PC-9 (cell line): ENCODE measurements at regions not wholly inside any gene's neighbourhood (a gene's known extent, or its start where the extent isn't known, plus 50 kb on each side); places are given as distances from the start of the nearest gene placed in this dataset.

Experiments
- BruUV-seq: library from RNA; stranded (reverse); fragments of 400-500 nt; replicated peaks from 2 replicates; lab custom pipeline; 2021; lab: Mats Ljungman, UMichigan
- CTCF ChIA-PET: fragments of 300-600 bp; sonication (Branson Sonifier 250); formaldehyde crosslinking; loops from one replicate; lab custom pipeline; 2022; ENCODE audit warnings: antibody characterized with exemption; lab: Charles Lee
- POLR2A ChIA-PET: fragments of 300-600 bp; sonication (Branson Sonifier 250); formaldehyde crosslinking; loops from one replicate; lab custom pipeline; 2022; ENCODE audit warnings: antibody characterized with exemption; ENCODE audit not compliant: unreplicated experiment; lab: Charles Lee
- DNase-seq, 2 experiments: peaks; one replicate each; pipeline versions ENCODE4 v3.0.0 to v3.0.0-alpha.2; 2015 to 2022; ENCODE audit warnings: mixed read lengths in 1 of 2
- H2AFZ ChIP-seq: fragments of 200-600 bp; sonication (generic); 2 replicates; pipeline ENCODE4 v1.8.1; 2017; ENCODE audit warnings: antibody characterized with exemption
- H3F3A ChIP-seq: fragments of 200-600 bp; sonication (generic); 2 replicates; pipeline ENCODE4 v1.8.1; 2017; ENCODE audit warnings: antibody characterized with exemption, mild to moderate bottlenecking, low read depth; ENCODE audit not compliant: insufficient read depth
- H3K27ac ChIP-seq: fragments of 200-600 bp; sonication (generic); 2 replicates; pipeline ENCODE4 v1.6.1; 2016; ENCODE audit warnings: mixed run types
- H3K27me3 ChIP-seq: fragments of 200-600 bp; sonication (generic); 2 replicates; pipeline ENCODE4 v1.6.1; 2016; ENCODE audit warnings: low read depth, mixed run types; ENCODE audit not compliant: insufficient read depth
- H3K36me3 ChIP-seq: fragments of 200-600 bp; sonication (generic); 2 replicates; pipeline ENCODE4 v1.6.1; 2016; ENCODE audit warnings: low read depth, mixed run types
- H3K4me1 ChIP-seq: fragments of 200-600 bp; sonication (generic); replicated peaks from 2 replicates; pipeline ENCODE4 v1.6.1; 2016; ENCODE audit warnings: mixed run types; ENCODE audit not compliant: insufficient read depth
- H3K4me2 ChIP-seq: fragments of 200-600 bp; sonication (generic); 2 replicates; pipeline ENCODE4 v1.6.1; 2017; ENCODE audit warnings: mixed run types
- H3K4me3 ChIP-seq: fragments of 200-600 bp; sonication (generic); 2 replicates; pipeline ENCODE4 v1.6.1; 2016; ENCODE audit warnings: mixed run types
- H3K79me2 ChIP-seq: fragments of 200-600 bp; sonication (generic); 2 replicates; pipeline ENCODE4 v1.6.1; 2017; ENCODE audit warnings: low read depth, mixed run types
- H3K9me2 ChIP-seq: fragments of 200-600 bp; sonication (generic); 2 replicates; pipeline ENCODE4 v1.8.1; 2017; ENCODE audit warnings: mild to moderate bottlenecking; ENCODE audit not compliant: insufficient read depth
- H3K9me3 ChIP-seq: fragments of 200-600 bp; sonication (generic); 2 replicates; pipeline ENCODE4 v1.8.1; 2016; ENCODE audit warnings: low read depth; ENCODE audit not compliant: insufficient read depth
- H4K20me1 ChIP-seq: fragments of 200-600 bp; sonication (generic); 2 replicates; pipeline ENCODE4 v1.8.1; 2017; ENCODE audit not compliant: insufficient read depth
- CTCF ChIP-seq: fragments of 200-600 bp; sonication (generic); conservative IDR thresholded peaks from 2 replicates; pipeline ENCODE4 v1.6.1; 2017; ENCODE audit warnings: mixed run types, antibody characterized with exemption, mild to moderate bottlenecking, moderate library complexity
- EZH2 ChIP-seq: fragments of 200-600 bp; sonication (generic); IDR thresholded peaks from 2 replicates; pipeline ENCODE4 v1.8.0; 2017; ENCODE audit warnings: antibody characterized with exemption, low read depth
- intact Hi-C: fragments of 100-400 bp; cut with micrococcal nuclease; formaldehyde crosslinking; loops from one replicate; pipeline ENCODE4 v1.10.0; 2022; ENCODE audit not compliant: unreplicated experiment

DNA sequence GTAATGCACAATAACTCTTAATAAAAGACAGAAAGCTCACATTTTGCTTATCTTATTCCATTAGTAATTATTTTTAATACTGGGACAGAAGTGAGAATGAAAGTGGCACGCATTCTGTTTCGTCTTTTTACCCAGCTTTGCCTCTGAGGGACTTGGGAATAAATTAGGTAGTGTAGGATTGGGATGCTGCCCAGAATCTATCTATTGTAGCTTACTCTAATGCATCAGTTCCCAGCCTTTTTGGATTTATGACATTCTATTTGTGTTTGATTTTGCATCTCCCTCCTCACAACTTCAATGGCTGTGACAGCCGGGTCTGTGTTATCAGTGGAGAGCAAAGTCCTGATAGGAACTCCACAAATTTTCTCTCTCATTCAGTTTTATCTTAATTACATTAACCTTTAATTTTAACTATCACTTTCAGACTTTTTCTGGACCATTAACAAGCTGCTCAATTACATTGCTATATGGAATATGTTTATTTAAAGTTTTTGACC is 62.9 kb upstream of the TULP4 start:
- no peak for DNase-seq
- Histone ChIP-seq H3F3A (no peaks in the 10 kb centered on the region), H3K4me1 (peaks cover 11% of the 10 kb centered on the region), H4K20me1 (peaks cover 4% of the 10 kb centered on the region; the same call in 1 of the 2 replicates), H3K27me3 (no peaks in the 10 kb centered on the region), H3K4me3 (no peak overlapping the region), H3K9me3 (no peaks in the 10 kb centered on the region), H3K79me2 (peaks cover 19% of the 10 kb centered on the region), H3K9me2 (no peaks in the 10 kb centered on the region), H2AFZ (no peak overlapping the region), H3K27ac (no peak overlapping the region), H3K36me3 (no peaks in the 10 kb centered on the region), H3K4me2 (no peak overlapping the region)
- CTCF ChIA-PET = no interaction called here
- BruUV-seq = no TSS peak
- intact Hi-C loops = no loop called here
- no peak for TF ChIP-seq EZH2
- POLR2A ChIA-PET = no interaction called here

DNA sequence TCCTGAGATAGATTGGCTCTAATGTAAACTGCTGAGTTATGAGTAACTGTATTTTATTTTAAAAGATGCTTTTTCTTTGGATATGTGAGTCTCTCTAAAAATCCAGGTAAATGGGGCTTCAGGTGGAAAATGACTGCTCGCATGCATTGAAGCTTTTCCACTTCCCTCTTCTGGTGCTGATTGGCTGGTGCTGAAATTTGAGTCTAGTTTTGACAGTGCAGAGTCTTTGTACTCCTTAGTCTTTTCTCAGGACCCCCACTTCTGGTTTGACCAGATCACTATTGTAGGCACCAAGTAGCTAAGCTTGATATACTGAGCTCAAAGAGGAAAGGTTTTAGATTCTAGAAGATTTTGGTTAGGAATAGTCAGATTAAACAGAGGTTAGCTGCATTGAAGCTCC is 60.7 kb upstream of the TULP4 start:
- DNase-seq = no peak
- Histone ChIP-seq H2AFZ (no peak overlapping the region), H3K79me2 (peaks cover 32% of the 10 kb centered on the region), H4K20me1 (0 out of 2 replicates have a peak, but pooled peaks cover 4% of the 10 kb centered on the region), H3K9me2 (no peaks in the 10 kb centered on the region), H3K27me3 (no peaks in the 10 kb centered on the region), H3K27ac (no peak overlapping the region), H3F3A (no peaks in the 10 kb centered on the region), H3K4me1 (no peaks in the 10 kb centered on the region), H3K4me3 (no peak overlapping the region), H3K9me3 (no peaks in the 10 kb centered on the region), H3K4me2 (no peak overlapping the region), H3K36me3 (no peaks in the 10 kb centered on the region)
- TF ChIP-seq EZH2 (no peak), CTCF (no peak)
- no TSS peak for BruUV-seq
- ChIA-PET CTCF (no interaction called here), POLR2A (interaction anchor here (0.8 kb wide), 1 partner anchor 320 kb away, joined by 3 read pairs; no protein-coding TSS in a partner anchor)
- intact Hi-C loops = no loop called here

DNA sequence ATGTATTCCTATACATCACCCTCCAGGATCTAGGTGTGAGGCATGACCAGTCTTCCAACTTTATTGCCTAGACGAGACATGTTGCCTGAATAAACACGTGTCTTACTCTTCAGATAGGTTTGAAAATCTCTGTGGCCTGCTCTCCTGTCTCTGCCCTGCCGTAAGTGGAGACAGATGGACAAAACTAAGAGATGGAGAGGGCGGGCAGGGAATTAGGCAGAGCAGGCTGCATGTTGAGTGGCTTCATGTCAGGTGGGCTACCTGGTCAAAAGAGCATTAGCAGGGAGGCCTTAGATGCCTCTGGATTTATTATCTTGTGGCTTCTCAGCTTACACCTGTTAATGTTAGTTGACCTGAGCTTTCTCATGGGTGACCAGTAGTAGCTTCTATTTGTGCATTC is 59.0 kb upstream of the TULP4 start:
- H3K27me3 ChIP-seq = no peaks in the 10 kb centered on the region
- CTCF ChIA-PET = no interaction called here
- no peaks in the 10 kb centered on the region for H3K36me3 ChIP-seq
- H3K9me3 ChIP-seq = no peaks in the 10 kb centered on the region
- intact Hi-C loops = no loop called here
- no peak for DNase-seq
- H3K4me2 ChIP-seq = no peak overlapping the region
- H3K79me2 ChIP-seq = peaks cover 36% of the 10 kb centered on the region
- no peak overlapping the region for H2AFZ ChIP-seq
- TF ChIP-seq CTCF (no peak), EZH2 (no peak)
- no peaks in the 10 kb centered on the region for H3K4me1 ChIP-seq
- 0 out of 2 replicates have a peak, but pooled peaks cover 6% of the 10 kb centered on the region for H4K20me1 ChIP-seq
- H3K9me2 ChIP-seq = no peaks in the 10 kb centered on the region; the same call in 1 of the 2 replicates
- H3F3A ChIP-seq = no peaks in the 10 kb centered on the region
- no peak overlapping the region for H3K27ac ChIP-seq
- BruUV-seq = no TSS peak
- no peak overlapping the region for H3K4me3 ChIP-seq
- POLR2A ChIA-PET = no interaction called here
